H1 (cell line): ENCODE measurements at regions not wholly inside any gene's neighbourhood (a gene's known extent, or its start where the extent isn't known, plus 50 kb on each side); places are given as distances from the start of the nearest gene placed in this dataset.

Experiments
- CTCF ChIA-PET: fragments of 300-600 bp; sonication (Branson Sonifier 250); formaldehyde crosslinking; loops from one replicate; lab custom pipeline; 2021; ENCODE audit not compliant: partially characterized antibody; lab: Charles Lee
- POLR2A ChIA-PET: fragments of 300-600 bp; sonication (Branson Sonifier 250); formaldehyde crosslinking; loops from one replicate; lab custom pipeline; 2021; ENCODE audit warnings: inconsistent platforms; ENCODE audit not compliant: partially characterized antibody; lab: Charles Lee
- DNase-seq, 2 experiments: peaks; one replicate each; pipeline versions ENCODE4 v3.0.0 to v3.0.0-alpha.2; 2010 to 2022; ENCODE audit warnings: low spot score in 2 of 2, low read depth in 1 of 2, mixed read lengths in 1 of 2
- FAIRE-seq: peaks from 2 replicates; lab custom pipeline; 2011; peaks lifted over from hg19 to GRCh38; lab: Jason Lieb, UNC
- H2AFZ ChIP-seq: 2 replicates; pipeline ENCODE4 v1.8.1; 2012; ENCODE audit warnings: low read length, inconsistent platforms
- H2AK5ac ChIP-seq: 2 replicates; pipeline ENCODE4 v1.6.1; 2013; ENCODE audit warnings: low read depth, low read length
- H2BK120ac ChIP-seq: replicated peaks from 2 replicates; pipeline ENCODE3; 2013; ENCODE audit warnings: low read depth, low read length, inconsistent platforms
- H2BK12ac ChIP-seq: 2 replicates; pipeline ENCODE4 v1.6.1; 2013; ENCODE audit warnings: low read depth, low read length
- H2BK15ac ChIP-seq: 2 replicates; pipeline ENCODE4 v1.6.1; 2013; ENCODE audit warnings: low read length
- H2BK20ac ChIP-seq: 2 replicates; pipeline ENCODE4 v1.6.1; 2013; ENCODE audit warnings: low read length
- H2BK5ac ChIP-seq: 2 replicates; pipeline ENCODE4 v1.6.1; 2013; ENCODE audit warnings: low read depth, low read length
- H3K14ac ChIP-seq: 2 replicates; pipeline ENCODE4 v1.6.1; 2013; ENCODE audit warnings: inconsistent platforms; ENCODE audit not compliant: insufficient read length
- H3K18ac ChIP-seq: 2 replicates; pipeline ENCODE4 v1.6.1; 2013; ENCODE audit warnings: low read length; ENCODE audit errors: extremely low read depth
- H3K23ac ChIP-seq: 2 replicates; pipeline ENCODE4 v1.6.1; 2013; ENCODE audit warnings: inconsistent platforms; ENCODE audit not compliant: insufficient read length
- H3K23me2 ChIP-seq: 2 replicates; pipeline ENCODE4 v1.6.1; 2013; ENCODE audit warnings: low read depth, low read length
- H3K27ac ChIP-seq: 2 replicates; pipeline ENCODE4 v1.6.1; 2011; ENCODE audit warnings: low read depth, low read length, inconsistent platforms
- H3K27me3 ChIP-seq, 4 experiments: replicated peaks in 1 of 4; 1 replicate in 1 of 4; 2 replicates in 3 of 4; pipeline versions ENCODE4 v1.6.1 to v1.8.1; 2011 to 2013; ENCODE audit warnings: low read length in 3 of 4, mild to moderate bottlenecking in 3 of 4, inconsistent platforms in 2 of 4, mixed read lengths in 2 of 4, moderate library complexity in 1 of 4; ENCODE audit not compliant: control insufficient read depth in 3 of 4, insufficient read depth in 3 of 4; ENCODE audit errors: extremely low read depth in 1 of 4
- H3K36me3 ChIP-seq, 4 experiments: 2 replicates each; pipeline versions ENCODE4 v1.6.1 to v1.8.1; 2011 to 2013; ENCODE audit warnings: mild to moderate bottlenecking in 4 of 4, low read length in 3 of 4, moderate library complexity in 2 of 4, control low read depth in 1 of 4, inconsistent platforms in 1 of 4; ENCODE audit not compliant: insufficient read depth in 4 of 4, control insufficient read depth in 2 of 4
- H3K4ac ChIP-seq: replicated peaks from 2 replicates; pipeline ENCODE3; 2013; ENCODE audit warnings: low read length, low read depth, mixed read lengths, inconsistent platforms; ENCODE audit not compliant: insufficient read length
- H3K4me1 ChIP-seq, 4 experiments: replicated peaks in 1 of 4; 1 replicate in 1 of 4; 2 replicates in 3 of 4; pipeline versions ENCODE4 v1.6.1 to v1.8.1; 2011 to 2013; ENCODE audit warnings: low read length in 3 of 4, inconsistent platforms in 2 of 4, mixed read lengths in 1 of 4; ENCODE audit not compliant: insufficient read depth in 4 of 4, control insufficient read depth in 3 of 4
- H3K4me2 ChIP-seq, 2 experiments: 2 replicates each; pipeline versions ENCODE4 v1.6.1 to v1.8.1; 2011 to 2013; ENCODE audit warnings: low read depth in 2 of 2, low read length in 2 of 2, control low read depth in 1 of 2, inconsistent platforms in 1 of 2, mild to moderate bottlenecking in 1 of 2; ENCODE audit not compliant: insufficient read depth in 1 of 2
- H3K4me3 ChIP-seq, 4 experiments: fragments of 200-600, 300-600 bp in 1 of 4; sonication (generic), shearing (Covaris generic), sonication (Bioruptor Twin) in 1 of 4; 2 replicates each; pipeline versions ENCODE4 v1.5.1 to v1.8.1; 2011 to 2016; ENCODE audit warnings: low read length in 4 of 4, low read depth in 3 of 4, control low read depth in 2 of 4, inconsistent platforms in 2 of 4, mild to moderate bottlenecking in 2 of 4, mixed read lengths in 1 of 4, moderate library complexity in 1 of 4; ENCODE audit not compliant: insufficient read depth in 2 of 4; ENCODE audit errors: extremely low read depth in 1 of 4
- H3K56ac ChIP-seq: replicated peaks from 2 replicates; pipeline ENCODE3; 2013; ENCODE audit warnings: low read depth, mild to moderate bottlenecking, mixed read lengths, low read length, inconsistent platforms; ENCODE audit not compliant: insufficient read length
- H3K79me1 ChIP-seq: 2 replicates; pipeline ENCODE4 v1.6.1; 2013; ENCODE audit warnings: low read depth, low read length, control low read depth
- H3K79me2 ChIP-seq, 2 experiments: 2 replicates each; pipeline versions ENCODE4 v1.6.1 to v1.8.1; 2012 to 2013; ENCODE audit warnings: low read length in 2 of 2, mild to moderate bottlenecking in 2 of 2, inconsistent platforms in 1 of 2; ENCODE audit not compliant: insufficient read depth in 2 of 2, control insufficient read depth in 1 of 2
- H3K9ac ChIP-seq, 4 experiments: replicated peaks in 1 of 4; 1 replicate in 1 of 4; 2 replicates in 3 of 4; pipeline versions ENCODE4 v1.6.1 to v1.8.1; 2011 to 2013; ENCODE audit warnings: low read depth in 3 of 4, low read length in 3 of 4, control low read depth in 2 of 4, mild to moderate bottlenecking in 2 of 4, moderate library complexity in 2 of 4, inconsistent platforms in 1 of 4; ENCODE audit errors: extremely low read depth in 1 of 4
- H3K9me3 ChIP-seq, 2 experiments: 2 replicates each; pipeline versions ENCODE4 v1.6.1 to v1.8.1; 2012 to 2013; ENCODE audit warnings: mild to moderate bottlenecking in 2 of 2, moderate library complexity in 2 of 2, control low read depth in 1 of 2, inconsistent platforms in 1 of 2, low read depth in 1 of 2, low read length in 1 of 2, mixed read lengths in 1 of 2; ENCODE audit not compliant: insufficient read depth in 2 of 2
- H4K20me1 ChIP-seq, 2 experiments: replicated peaks in 1 of 2; 2 replicates each; pipeline versions ENCODE3 to v1.8.1; 2011 to 2013; ENCODE audit warnings: inconsistent platforms in 2 of 2, low read length in 2 of 2, mild to moderate bottlenecking in 1 of 2; ENCODE audit not compliant: insufficient read depth in 2 of 2, control insufficient read depth in 1 of 2
- H4K5ac ChIP-seq: 2 replicates; pipeline ENCODE4 v1.6.1; 2013; ENCODE audit warnings: low read length, low read depth, mixed read lengths, inconsistent platforms; ENCODE audit not compliant: insufficient read length
- H4K8ac ChIP-seq: 2 replicates; pipeline ENCODE4 v1.8.0; 2013; ENCODE audit warnings: mild to moderate bottlenecking, moderate library complexity, low read length, inconsistent platforms; ENCODE audit not compliant: insufficient read depth; ENCODE audit errors: extremely low read depth
- H4K91ac ChIP-seq: replicated peaks from 2 replicates; pipeline ENCODE3; 2013; ENCODE audit warnings: low read length, mixed read lengths, inconsistent platforms; ENCODE audit not compliant: insufficient read length
- BACH1 ChIP-seq: IDR thresholded peaks from 2 replicates; pipeline ENCODE4 v1.6.1; 2012; ENCODE audit warnings: low read length, improper control_type of control experiment
- CHD2 ChIP-seq: IDR thresholded peaks from 2 replicates; pipeline ENCODE4 v1.6.1; 2012; ENCODE audit warnings: low read length, improper control_type of control experiment
- CTBP2 ChIP-seq: IDR thresholded peaks from 2 replicates; pipeline ENCODE4 v1.7.0; 2011; ENCODE audit warnings: borderline replicate concordance, mild to moderate bottlenecking, moderate library complexity, mixed read lengths, low read length; ENCODE audit not compliant: insufficient read depth, insufficient read length
- EZH2 ChIP-seq: fragments of 200-600 bp; sonication (generic); IDR thresholded peaks from 2 replicates; pipeline ENCODE4 v1.7.1; 2012; ENCODE audit warnings: low read depth, mild to moderate bottlenecking, moderate library complexity, low read length, inconsistent platforms; ENCODE audit not compliant: severe bottlenecking
- MAFK ChIP-seq: IDR thresholded peaks from 2 replicates; pipeline ENCODE4 v1.6.1; 2012; ENCODE audit warnings: low read depth, mild to moderate bottlenecking, improper control_type of control experiment, low read length
- TAF1 ChIP-seq: IDR thresholded peaks from 2 replicates; pipeline ENCODE4 v1.6.1; 2011; ENCODE audit warnings: mild to moderate bottlenecking, low read depth, low read length
- TAF7 ChIP-seq: optimal IDR thresholded peaks from 2 replicates; pipeline ENCODE3; 2011; ENCODE audit warnings: low read depth, mild to moderate bottlenecking, inconsistent platforms, low read length, moderate library complexity, borderline replicate concordance
- TEAD4 ChIP-seq: IDR thresholded peaks from 2 replicates; pipeline ENCODE4 v1.6.1; 2012; ENCODE audit warnings: low read depth, low read length, inconsistent platforms, mixed read lengths
- WGBS, 2 experiments: shearing (Covaris generic) in 1 of 2; methylation state at CpG; one replicate each; pipeline versions ENCODE4 v1.1.6 to v1.1.7; 2013 to 2015; ENCODE audit warnings: low lambda C conversion rate in 2 of 2, mixed read lengths in 2 of 2, inconsistent platforms in 1 of 2, low coverage in 1 of 2, missing lambda C conversion rate in 1 of 2; ENCODE audit not compliant: insufficient replicate concordance in 2 of 2, insufficient coverage in 1 of 2, insufficient read length in 1 of 2; ENCODE audit errors: extremely low coverage in 1 of 2, missing lambda C conversion rate in 1 of 2; 5-methylcytosine and 5-hydroxymethylcytosine counted together

GRCh38 chr10:85458324-85458723 is 908.3 kb downstream of the GRID1 start:
- Histone ChIP-seq H3K18ac (no peak overlapping the region), H3K79me2 (no peaks in the 10 kb centered on the region), H3K27me3 (no peaks in the 10 kb centered on the region), H4K5ac (no peak overlapping the region), H4K20me1 (no peaks in the 10 kb centered on the region), H3K56ac (no peak overlapping the region), H2AFZ (no peak overlapping the region), H2BK12ac (no peak overlapping the region), H3K27ac (no peak overlapping the region), H2BK15ac (no peak overlapping the region), H2BK120ac (no peak overlapping the region), H3K4me2 (no peak overlapping the region), H3K14ac (no peak overlapping the region), H4K91ac (no peak overlapping the region), H3K4ac (no peak overlapping the region), H3K79me1 (no peaks in the 10 kb centered on the region), H3K36me3 (no peaks in the 10 kb centered on the region), H2AK5ac (no peak overlapping the region), H3K4me1 (no peaks in the 10 kb centered on the region), H3K23ac (no peak overlapping the region), H3K4me3 (no peak overlapping the region), H2BK20ac (no peak overlapping the region), H3K9me3 (no peaks in the 10 kb centered on the region), H3K9ac (no peak overlapping the region), H3K23me2 (no peaks in the 10 kb centered on the region), H2BK5ac (no peak overlapping the region), H4K8ac (no peak overlapping the region)
- ChIA-PET POLR2A (no interaction called here), CTCF (no interaction called here)
- FAIRE-seq (no peak), DNase-seq (no peak)
- 94% methylated on average over 3 of the region's 3 CpGs; no CpG with 5 or more reads in 1 of the 2 experiments for WGBS, 2 experiments
- TF ChIP-seq TAF7 (no peak), BACH1 (no peak), CHD2 (no peak), CTBP2 (no peak), EZH2 (no peak), TAF1 (no peak), MAFK (no peak), TEAD4 (no peak)
